Neural cell (in vitro differentiated cells): ENCODE measurements at regions not wholly inside any gene's neighbourhood (a gene's known extent, or its start where the extent isn't known, plus 50 kb on each side); places are given as distances from the start of the nearest gene placed in this dataset.
A peak's percentile ranks its signal among the peaks of the same experiment; 100 is the strongest.

Experiments
- H2AFZ ChIP-seq: fragments of 200-600, 300-800 bp; sonication (generic), shearing (Covaris generic); 2 replicates; pipeline ENCODE4 v1.6.0; 2014; ENCODE audit warnings: low read depth, mild to moderate bottlenecking, antibody characterized with exemption, low read length, moderate library complexity
- H3F3A ChIP-seq: fragments of 200-600 bp; shearing (Covaris generic); 2 replicates; pipeline ENCODE4 v1.6.1; 2016; ENCODE audit warnings: mild to moderate bottlenecking, moderate library complexity, mixed read lengths, antibody characterized with exemption, low read length; ENCODE audit not compliant: insufficient read depth, poor library complexity, severe bottlenecking
- H3K27ac ChIP-seq: fragments of 200-600, 300-800 bp; sonication (generic), shearing (Covaris generic); 2 replicates; pipeline ENCODE4 v1.5.1; 2014; ENCODE audit warnings: mild to moderate bottlenecking, low read length, moderate library complexity
- H3K27me3 ChIP-seq: fragments of 300-800, 200-600 bp; sonication (generic), shearing (Covaris generic); 2 replicates; pipeline ENCODE4 v1.6.0; 2014; ENCODE audit warnings: mild to moderate bottlenecking, low read depth, low read length, moderate library complexity; ENCODE audit not compliant: insufficient read depth
- H3K36me3 ChIP-seq: fragments of 300-800, 200-600 bp; sonication (generic), shearing (Covaris generic); 2 replicates; pipeline ENCODE4 v1.5.1; 2014; ENCODE audit warnings: mild to moderate bottlenecking, antibody characterized with exemption, low read length, moderate library complexity; ENCODE audit not compliant: insufficient read depth
- H3K4me2 ChIP-seq: fragments of 300-800, 200-600 bp; sonication (generic), shearing (Covaris generic); 2 replicates; pipeline ENCODE4 v1.6.0; 2014; ENCODE audit warnings: mild to moderate bottlenecking, low read length
- H3K4me3 ChIP-seq: fragments of 300-800, 200-600 bp; sonication (generic), shearing (Covaris generic); 2 replicates; pipeline ENCODE4 v1.5.1; 2014; ENCODE audit warnings: mild to moderate bottlenecking, low read length, moderate library complexity
- H3K79me2 ChIP-seq: fragments of 200-600 bp; shearing (Covaris generic); replicated peaks from 2 replicates; pipeline ENCODE4 v1.6.0; 2014; ENCODE audit warnings: mild to moderate bottlenecking, low read length, moderate library complexity; ENCODE audit not compliant: insufficient read depth
- H3K9ac ChIP-seq: fragments of 300-800, 200-600 bp; sonication (generic), shearing (Covaris generic); 2 replicates; pipeline ENCODE4 v1.6.1; 2016; ENCODE audit warnings: mild to moderate bottlenecking, low read length, mixed read lengths
- H3K9me2 ChIP-seq: fragments of 200-600 bp; shearing (Covaris generic); 2 replicates; pipeline ENCODE4 v1.6.1; 2016; ENCODE audit warnings: mild to moderate bottlenecking, low read length, mixed read lengths; ENCODE audit not compliant: insufficient read depth
- H3K9me3 ChIP-seq: fragments of 200-600, 300-800 bp; sonication (generic), shearing (Covaris generic); 2 replicates; pipeline ENCODE4 v1.6.1; 2016; ENCODE audit warnings: mild to moderate bottlenecking, mixed run types, low read length, moderate library complexity, mixed read lengths
- H4K20me1 ChIP-seq: fragments of 200-600 bp; shearing (Covaris generic); 2 replicates; pipeline ENCODE4 v1.6.1; 2016; ENCODE audit warnings: mild to moderate bottlenecking, mixed run types; ENCODE audit not compliant: insufficient read depth
- CTCF ChIP-seq: fragments of 450-650 bp; IDR thresholded peaks from 2 replicates; pipeline ENCODE4 v1.5.1; 2014; ENCODE audit warnings: antibody characterized with exemption, mild to moderate bottlenecking, moderate library complexity; ENCODE audit not compliant: poor library complexity, severe bottlenecking
- EP300 ChIP-seq: fragments of 450-650 bp; conservative IDR thresholded peaks from 2 replicates; pipeline ENCODE4 v1.6.1; 2014; ENCODE audit warnings: antibody characterized with exemption, mild to moderate bottlenecking, moderate library complexity; ENCODE audit not compliant: poor library complexity, severe bottlenecking
- EZH2 ChIP-seq: fragments of 200-600, 300-800 bp; shearing (Covaris generic), sonication (generic); IDR thresholded peaks from 2 replicates; pipeline ENCODE4 v1.6.1; 2014; ENCODE audit warnings: antibody characterized with exemption, low read length, borderline replicate concordance, mild to moderate bottlenecking; ENCODE audit not compliant: insufficient read depth, poor library complexity, severe bottlenecking
- MXI1 ChIP-seq: fragments of 450-650 bp; conservative IDR thresholded peaks from 2 replicates; pipeline ENCODE4 v1.6.1; 2014; ENCODE audit warnings: antibody characterized with exemption, mild to moderate bottlenecking; ENCODE audit not compliant: poor library complexity, severe bottlenecking
- POLR2AphosphoS5 ChIP-seq: IDR thresholded peaks from 2 replicates; pipeline ENCODE4 v1.6.1; 2012
- RAD21 ChIP-seq: fragments of 450-650 bp; conservative IDR thresholded peaks from 2 replicates; pipeline ENCODE4 v1.6.1; 2014; ENCODE audit warnings: antibody characterized with exemption, mild to moderate bottlenecking, moderate library complexity
- REST ChIP-seq: IDR thresholded peaks from 2 replicates; pipeline ENCODE4 v1.6.1; 2012; ENCODE audit warnings: borderline replicate concordance
- SMC3 ChIP-seq: fragments of 450-650 bp; conservative IDR thresholded peaks from 2 replicates; pipeline ENCODE4 v1.6.1; 2014; ENCODE audit warnings: antibody characterized with exemption, mild to moderate bottlenecking, moderate library complexity; ENCODE audit not compliant: poor library complexity
- TAF1 ChIP-seq: IDR thresholded peaks from 2 replicates; pipeline ENCODE4 v1.6.1; 2012; ENCODE audit warnings: low read depth

GRCh38 chr12:13454991-13455777, 258.7 kb downstream of the EMP1 start:
- peak; percentile 89 for TF ChIP-seq EP300
- no peak for TF ChIP-seq REST
- no peak for TF ChIP-seq CTCF
- TF ChIP-seq POLR2AphosphoS5 = peak; percentile 44
- TF ChIP-seq MXI1 = peak; percentile 39
- TF ChIP-seq SMC3 = no peak
- TF ChIP-seq EZH2 = no peak
- Histone ChIP-seq H2AFZ (no peak overlapping the region), H3F3A (no peaks in the 10 kb centered on the region), H3K9me2 (no peaks in the 10 kb centered on the region), H3K27me3 (no peaks in the 10 kb centered on the region), H4K20me1 (no peaks in the 10 kb centered on the region), H3K79me2 (no peaks in the 10 kb centered on the region), H3K9ac (no peak overlapping the region), H3K9me3 (no peaks in the 10 kb centered on the region), H3K4me2 (no peak overlapping the region), H3K4me3 (peak overlapping the region; percentile 8), H3K36me3 (no peaks in the 10 kb centered on the region), H3K27ac (peak overlapping the region; percentile 61)

- no peak for TF ChIP-seq CTCF
- no peak for TF ChIP-seq SMC3
- TF ChIP-seq EP300 = no peak
- no peak for TF ChIP-seq RAD21
- TF ChIP-seq REST = no peak
- no peak for TF ChIP-seq TAF1
- TF ChIP-seq EZH2 = no peak
- no peak for TF ChIP-seq MXI1
- no peak for TF ChIP-seq POLR2AphosphoS5
- H2AFZ ChIP-seq = no peak overlapping the region
- H3K27ac ChIP-seq = no peak overlapping the region
- no peaks in the 10 kb centered on the region for H3K79me2 ChIP-seq
- no peak overlapping the region for H3K4me3 ChIP-seq
- no peaks in the 10 kb centered on the region for H3K36me3 ChIP-seq
- no peak overlapping the region for H3K9ac ChIP-seq
- H3K9me2 ChIP-seq = no peaks in the 10 kb centered on the region
- no peaks in the 10 kb centered on the region for H3K9me3 ChIP-seq
- H3K27me3 ChIP-seq = no peaks in the 10 kb centered on the region
- H3K4me2 ChIP-seq = no peak overlapping the region
- H3F3A ChIP-seq = no peaks in the 10 kb centered on the region
- H4K20me1 ChIP-seq = no peaks in the 10 kb centered on the region
Observed at GRCh38 chr12:13452955-13453570, 256.5 kb downstream of the EMP1 start.
